ENCODE measurements at regions not wholly inside any gene's neighbourhood (a gene's known extent, or its start where the extent isn't known, plus 50 kb on each side); places are given as distances from the start of the nearest gene placed in this dataset.

DNA sequence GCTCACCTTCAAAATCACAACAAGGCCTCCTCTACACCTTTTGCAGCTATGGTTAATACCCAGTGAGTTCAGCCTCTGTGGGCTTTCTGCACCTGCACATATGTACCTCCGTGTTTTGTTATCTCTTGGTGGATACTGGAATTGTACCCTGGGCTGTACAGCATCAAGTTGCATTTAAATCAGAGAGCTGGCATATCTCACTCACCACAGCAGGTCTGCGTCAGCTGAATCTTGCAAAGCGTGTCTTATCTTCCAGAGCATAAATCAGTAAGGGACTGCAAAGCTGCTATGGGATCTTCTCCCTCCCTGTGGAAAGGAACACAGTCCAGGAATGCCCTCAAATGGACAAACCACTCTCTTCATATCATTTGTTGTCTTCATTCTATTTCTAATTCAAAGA lies 1048.7 kb downstream of the UQCRFS1 start:
- TF ChIP-seq POLR2A (IDR thresholded peaks at IDR 0.05) = no peak
- TF ChIP-seq, protein P1, sequence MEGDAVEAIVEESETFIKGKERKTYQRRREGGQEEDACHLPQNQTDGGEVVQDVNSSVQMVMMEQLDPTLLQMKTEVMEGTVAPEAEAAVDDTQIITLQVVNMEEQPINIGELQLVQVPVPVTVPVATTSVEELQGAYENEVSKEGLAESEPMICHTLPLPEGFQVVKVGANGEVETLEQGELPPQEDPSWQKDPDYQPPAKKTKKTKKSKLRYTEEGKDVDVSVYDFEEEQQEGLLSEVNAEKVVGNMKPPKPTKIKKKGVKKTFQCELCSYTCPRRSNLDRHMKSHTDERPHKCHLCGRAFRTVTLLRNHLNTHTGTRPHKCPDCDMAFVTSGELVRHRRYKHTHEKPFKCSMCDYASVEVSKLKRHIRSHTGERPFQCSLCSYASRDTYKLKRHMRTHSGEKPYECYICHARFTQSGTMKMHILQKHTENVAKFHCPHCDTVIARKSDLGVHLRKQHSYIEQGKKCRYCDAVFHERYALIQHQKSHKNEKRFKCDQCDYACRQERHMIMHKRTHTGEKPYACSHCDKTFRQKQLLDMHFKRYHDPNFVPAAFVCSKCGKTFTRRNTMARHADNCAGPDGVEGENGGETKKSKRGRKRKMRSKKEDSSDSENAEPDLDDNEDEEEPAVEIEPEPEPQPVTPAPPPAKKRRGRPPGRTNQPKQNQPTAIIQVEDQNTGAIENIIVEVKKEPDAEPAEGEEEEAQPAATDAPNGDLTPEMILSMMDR (IDR thresholded peaks at IDR 0.05) = no peak
